ENCODE measurements at regions not wholly inside any gene's neighbourhood (a gene's known extent, or its start where the extent isn't known, plus 50 kb on each side); places are given as distances from the start of the nearest gene placed in this dataset.

DNA sequence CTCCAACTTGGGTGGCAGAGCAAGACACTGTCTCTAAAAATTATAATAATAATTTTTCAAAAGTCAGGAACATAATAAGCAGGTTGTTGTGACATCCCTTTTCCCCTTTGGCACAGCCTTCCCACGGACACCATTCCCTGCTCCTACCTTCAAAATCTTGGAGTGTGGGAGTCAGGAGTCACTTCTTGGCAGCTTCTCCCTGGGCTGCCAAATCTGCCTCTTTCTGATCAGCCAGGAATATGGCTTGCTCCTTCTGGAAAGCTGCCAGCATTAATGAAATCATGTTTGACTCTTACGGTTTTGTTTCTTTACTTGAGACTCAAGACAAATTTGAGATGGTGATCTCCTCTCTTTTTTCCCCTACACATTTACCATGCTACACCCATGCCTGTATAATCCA is 391.4 kb upstream of the SYT1 start:
- 91% methylated on average over 2 of the region's 2 CpGs for WGBS

DNA sequence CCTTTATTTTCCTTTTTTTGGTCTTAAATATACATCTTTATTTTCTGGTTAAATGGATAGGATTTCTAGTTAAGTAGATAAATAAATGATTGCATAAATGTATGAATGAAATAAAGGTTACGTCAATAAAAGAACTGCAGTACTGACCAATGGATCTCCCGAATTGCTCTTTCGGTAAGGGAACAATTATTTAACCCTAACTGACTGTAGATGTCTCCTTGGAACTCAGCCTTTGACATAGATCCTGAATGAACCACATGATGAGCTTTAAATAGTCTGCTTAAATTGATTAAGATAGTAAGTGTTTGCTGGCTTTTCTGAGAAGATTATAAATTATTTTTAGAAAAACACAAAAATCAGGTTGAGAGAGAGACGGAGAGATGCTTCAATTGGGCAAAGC is 391.0 kb upstream of the SYT1 start:
- Histone ChIP-seq H2AFZ (ENCODE audit: low read depth, low read length) (no peak overlapping the region), H2BK15ac (ENCODE audit: low read depth, poor library complexity, severe bottlenecking) (no peak overlapping the region), H2BK120ac (ENCODE audit: low read depth, low read length) (no peak overlapping the region), H4K91ac (ENCODE audit: low read length) (no peak overlapping the region), H3K4me2 (ENCODE audit: low read length, poor library complexity, severe bottlenecking) (no peak overlapping the region), H3K9ac (ENCODE audit: low read length) (no peak overlapping the region), H3K4ac (ENCODE audit: low read depth in 1 of 2, low read length in 2 of 2) (no peak overlapping the region), H2AK5ac (ENCODE audit: low read length, severe bottlenecking) (no peak overlapping the region), H2BK5ac (ENCODE audit: low read depth, low read length, poor library complexity, severe bottlenecking) (no peak overlapping the region), H4K8ac (ENCODE audit: low read length) (no peak overlapping the region), H3K36me3 (ENCODE audit: control insufficient read depth in 1 of 2, insufficient read depth in 2 of 2, low read depth in 1 of 2, low read length in 2 of 2) (no peaks in the 10 kb centered on the region), H3K4me3 (ENCODE audit: insufficient read depth in 1 of 2, low read depth in 1 of 2, low read length in 2 of 2) (no peak overlapping the region), H3K79me1 (replicated peaks; ENCODE audit: low read length, poor library complexity, severe bottlenecking) (no peaks in the 10 kb centered on the region), H3K23ac (ENCODE audit: low read length in 2 of 2) (no peak overlapping the region), H3K9me3 (ENCODE audit: control insufficient read depth, low read length) (no peaks in the 10 kb centered on the region), H3K18ac (ENCODE audit: low read depth in 1 of 2, low read length in 2 of 2) (no peak overlapping the region), H2BK12ac (ENCODE audit: low read length in 2 of 2) (no peak overlapping the region), H3K27ac (ENCODE audit: low read length, poor library complexity, severe bottlenecking) (no peak overlapping the region), H3K14ac (ENCODE audit: low read length in 2 of 2) (no peak overlapping the region), H3K27me3 (ENCODE audit: control insufficient read depth in 1 of 2, insufficient read depth in 1 of 2, low read length in 2 of 2) (no peaks in the 10 kb centered on the region), H3K4me1 (ENCODE audit: control insufficient read depth, insufficient read depth, low read depth, low read length) (no peaks in the 10 kb centered on the region)
- no peak for DNase-seq
- WGBS: 100% methylated on average over 2 of the region's 4 CpGs

More for the DNA sequence above, 391.4 kb upstream of the SYT1 start:
- no peak overlapping the region for H2BK120ac ChIP-seq (ENCODE audit: low read depth, low read length)
- no peaks in the 10 kb centered on the region for H3K36me3 ChIP-seq (ENCODE audit: control insufficient read depth in 1 of 2, insufficient read depth in 2 of 2, low read depth in 1 of 2, low read length in 2 of 2)
- no peak for DNase-seq
- H2AK5ac ChIP-seq (ENCODE audit: low read length, severe bottlenecking): no peak overlapping the region
- no peak overlapping the region for H2BK12ac ChIP-seq (ENCODE audit: low read length in 2 of 2)
- H3K27ac ChIP-seq (ENCODE audit: low read length, poor library complexity, severe bottlenecking): no peak overlapping the region
- no peak overlapping the region for H3K14ac ChIP-seq (ENCODE audit: low read length in 2 of 2)
- H3K27me3 ChIP-seq (ENCODE audit: control insufficient read depth in 1 of 2, insufficient read depth in 1 of 2, low read length in 2 of 2): no peaks in the 10 kb centered on the region
- no peak overlapping the region for H2BK15ac ChIP-seq (ENCODE audit: low read depth, poor library complexity, severe bottlenecking)
- H2AFZ ChIP-seq (ENCODE audit: low read depth, low read length): no peak overlapping the region
- H3K4me1 ChIP-seq (ENCODE audit: control insufficient read depth, insufficient read depth, low read depth, low read length): no peaks in the 10 kb centered on the region
- H3K79me1 ChIP-seq (replicated peaks; ENCODE audit: low read length, poor library complexity, severe bottlenecking): no peaks in the 10 kb centered on the region
- H3K4ac ChIP-seq (ENCODE audit: low read depth in 1 of 2, low read length in 2 of 2): no peak overlapping the region
- no peak overlapping the region for H2BK5ac ChIP-seq (ENCODE audit: low read depth, low read length, poor library complexity, severe bottlenecking)
- H3K9ac ChIP-seq (ENCODE audit: low read length): no peak overlapping the region
- H3K23ac ChIP-seq (ENCODE audit: low read length in 2 of 2): no peak overlapping the region
- H4K91ac ChIP-seq (ENCODE audit: low read length): no peak overlapping the region
- H3K4me2 ChIP-seq (ENCODE audit: low read length, poor library complexity, severe bottlenecking): no peak overlapping the region
- H3K9me3 ChIP-seq (ENCODE audit: control insufficient read depth, low read length): no peaks in the 10 kb centered on the region
- H3K4me3 ChIP-seq (ENCODE audit: insufficient read depth in 1 of 2, low read depth in 1 of 2, low read length in 2 of 2): no peak overlapping the region
- H3K18ac ChIP-seq (ENCODE audit: low read depth in 1 of 2, low read length in 2 of 2): no peak overlapping the region
- H4K8ac ChIP-seq (ENCODE audit: low read length): no peak overlapping the region

DNA sequence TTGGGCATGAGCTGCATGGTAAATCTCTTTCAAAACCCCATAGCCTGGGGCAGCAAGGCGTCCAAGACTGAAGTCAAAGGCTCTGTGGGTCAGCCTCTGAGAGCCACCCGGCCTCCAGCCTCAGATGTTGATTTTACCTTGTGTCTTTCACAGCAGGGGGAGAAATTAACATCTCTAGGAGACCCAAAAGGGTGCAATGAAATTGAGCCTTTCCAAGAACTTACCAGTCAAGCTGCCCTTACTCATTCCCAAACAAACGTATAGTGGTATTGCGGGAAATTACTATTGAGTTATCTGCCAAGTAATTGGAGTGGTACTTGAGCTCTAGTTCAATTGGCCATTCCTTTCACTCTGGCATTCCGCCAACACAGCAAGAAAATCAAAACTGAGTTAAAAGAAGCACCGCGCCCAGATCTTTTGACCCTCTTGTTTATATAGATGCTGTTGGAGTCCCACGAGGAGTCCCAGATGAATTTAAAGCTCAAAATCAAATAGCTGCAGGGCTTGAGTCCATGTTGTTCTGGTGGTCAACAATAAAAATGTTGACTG is 380.7 kb upstream of the SYT1 start:
- H2AFZ ChIP-seq (ENCODE audit: low read depth, low read length): no peak overlapping the region
- WGBS: 89% methylated on average over 7 of the region's 8 CpGs
- no peak overlapping the region for H3K4me2 ChIP-seq (ENCODE audit: low read length, poor library complexity, severe bottlenecking)
- no peaks in the 10 kb centered on the region for H3K27me3 ChIP-seq (ENCODE audit: control insufficient read depth in 1 of 2, insufficient read depth in 1 of 2, low read length in 2 of 2)
- no peaks in the 10 kb centered on the region for H3K9me3 ChIP-seq (ENCODE audit: control insufficient read depth, low read length)
- H3K27ac ChIP-seq (ENCODE audit: low read length, poor library complexity, severe bottlenecking): no peak overlapping the region
- no peak overlapping the region for H2BK15ac ChIP-seq (ENCODE audit: low read depth, poor library complexity, severe bottlenecking)
- no peak overlapping the region for H3K4me3 ChIP-seq (ENCODE audit: insufficient read depth in 1 of 2, low read depth in 1 of 2, low read length in 2 of 2)
- no peak overlapping the region for H2BK5ac ChIP-seq (ENCODE audit: low read depth, low read length, poor library complexity, severe bottlenecking)
- H3K9ac ChIP-seq (ENCODE audit: low read length): no peak overlapping the region
- no peak overlapping the region for H4K8ac ChIP-seq (ENCODE audit: low read length)
- no peaks in the 10 kb centered on the region for H3K4me1 ChIP-seq (ENCODE audit: control insufficient read depth, insufficient read depth, low read depth, low read length)
- H2BK12ac ChIP-seq (ENCODE audit: low read length in 2 of 2): no peak overlapping the region
- H3K18ac ChIP-seq (ENCODE audit: low read depth in 1 of 2, low read length in 2 of 2): no peak overlapping the region
- H3K36me3 ChIP-seq (ENCODE audit: control insufficient read depth in 1 of 2, insufficient read depth in 2 of 2, low read depth in 1 of 2, low read length in 2 of 2): no peaks in the 10 kb centered on the region
- H2AK5ac ChIP-seq (ENCODE audit: low read length, severe bottlenecking): no peak overlapping the region
- no peak overlapping the region for H4K91ac ChIP-seq (ENCODE audit: low read length)
- no peak for DNase-seq
- no peak overlapping the region for H3K4ac ChIP-seq (ENCODE audit: low read depth in 1 of 2, low read length in 2 of 2)
- H3K14ac ChIP-seq (ENCODE audit: low read length in 2 of 2): no peak overlapping the region
- no peak overlapping the region for H3K23ac ChIP-seq (ENCODE audit: low read length in 2 of 2)
- no peaks in the 10 kb centered on the region for H3K79me1 ChIP-seq (replicated peaks; ENCODE audit: low read length, poor library complexity, severe bottlenecking)
- no peak overlapping the region for H2BK120ac ChIP-seq (ENCODE audit: low read depth, low read length)

DNA sequence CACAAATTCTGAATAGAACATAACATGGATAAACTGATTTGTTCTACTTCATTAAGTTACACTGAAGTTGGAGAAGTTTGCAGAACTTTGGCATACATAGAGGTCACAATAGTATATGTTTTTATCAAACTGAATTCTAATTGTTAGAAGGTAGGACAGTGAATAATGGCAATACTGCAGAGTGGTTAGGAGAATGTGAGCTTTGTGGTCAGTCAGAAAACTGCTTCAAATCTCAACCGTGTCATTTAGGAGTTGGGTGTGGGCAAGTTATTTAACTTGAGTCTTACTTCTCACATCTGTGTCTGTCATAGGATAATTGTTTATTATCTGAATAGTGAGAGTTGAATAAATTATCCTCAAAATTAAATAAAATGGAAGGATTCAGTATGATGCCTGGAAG is 374.6 kb upstream of the SYT1 start:
- H3K4me2 ChIP-seq (ENCODE audit: low read length, poor library complexity, severe bottlenecking): no peak overlapping the region
- H3K4ac ChIP-seq (ENCODE audit: low read depth in 1 of 2, low read length in 2 of 2): no peak overlapping the region
- H3K9me3 ChIP-seq (ENCODE audit: control insufficient read depth, low read length): no peaks in the 10 kb centered on the region
- H3K27ac ChIP-seq (ENCODE audit: low read length, poor library complexity, severe bottlenecking): no peak overlapping the region
- WGBS: 75% methylated on average over 1 of the region's 1 CpG
- no peak overlapping the region for H4K8ac ChIP-seq (ENCODE audit: low read length)
- H2BK120ac ChIP-seq (ENCODE audit: low read depth, low read length): no peak overlapping the region
- no peak overlapping the region for H2BK12ac ChIP-seq (ENCODE audit: low read length in 2 of 2)
- no peak overlapping the region for H3K4me3 ChIP-seq (ENCODE audit: insufficient read depth in 1 of 2, low read depth in 1 of 2, low read length in 2 of 2)
- no peak overlapping the region for H4K91ac ChIP-seq (ENCODE audit: low read length)
- no peak overlapping the region for H3K23ac ChIP-seq (ENCODE audit: low read length in 2 of 2)
- no peak overlapping the region for H2AK5ac ChIP-seq (ENCODE audit: low read length, severe bottlenecking)
- no peak overlapping the region for H2AFZ ChIP-seq (ENCODE audit: low read depth, low read length)
- H3K14ac ChIP-seq (ENCODE audit: low read length in 2 of 2): no peak overlapping the region
- H3K27me3 ChIP-seq (ENCODE audit: control insufficient read depth in 1 of 2, insufficient read depth in 1 of 2, low read length in 2 of 2): no peaks in the 10 kb centered on the region
- H2BK15ac ChIP-seq (ENCODE audit: low read depth, poor library complexity, severe bottlenecking): no peak overlapping the region
- no peak overlapping the region for H2BK5ac ChIP-seq (ENCODE audit: low read depth, low read length, poor library complexity, severe bottlenecking)
- no peak overlapping the region for H3K18ac ChIP-seq (ENCODE audit: low read depth in 1 of 2, low read length in 2 of 2)
- no peak overlapping the region for H3K9ac ChIP-seq (ENCODE audit: low read length)
- DNase-seq: no peak
- no peaks in the 10 kb centered on the region for H3K79me1 ChIP-seq (replicated peaks; ENCODE audit: low read length, poor library complexity, severe bottlenecking)
- H3K36me3 ChIP-seq (ENCODE audit: control insufficient read depth in 1 of 2, insufficient read depth in 2 of 2, low read depth in 1 of 2, low read length in 2 of 2): no peaks in the 10 kb centered on the region
- H3K4me1 ChIP-seq (ENCODE audit: control insufficient read depth, insufficient read depth, low read depth, low read length): no peaks in the 10 kb centered on the region

Data from mesenchymal stem cell (in vitro differentiated cells and primary cell).